Epithelial cell of proximal tubule (primary cell): ENCODE measurements at regions not wholly inside any gene's neighbourhood (a gene's known extent, or its start where the extent isn't known, plus 50 kb on each side); places are given as distances from the start of the nearest gene placed in this dataset.
"Not testable (repeated sequence)": the region's sequence is repeated elsewhere in the genome, so short reads cannot be mapped to it uniquely, and the experiment has no call there.

Experiments used
- DNase-seq: peaks from one replicate; pipeline ENCODE4 v3.0.0-alpha.2; 2011; ENCODE audit warnings: low read depth
- H3K4me3 ChIP-seq: 2 replicates; pipeline ENCODE4 v1.5.1; 2011; ENCODE audit warnings: low read depth, mild to moderate bottlenecking, low read length
- CTCF ChIP-seq: conservative IDR thresholded peaks from 2 replicates; pipeline ENCODE4 v1.5.1; 2012; ENCODE audit warnings: low read depth, mild to moderate bottlenecking, low read length

GRCh38 chr3:155995525-155996370, 124.6 kb upstream of the KCNAB1 start:
- no peak overlapping the region for H3K4me3 ChIP-seq
- DNase-seq: no peak
- TF ChIP-seq CTCF: peak; percentile 68

- TF ChIP-seq CTCF: no peak
- no peak overlapping the region for H3K4me3 ChIP-seq
- DNase-seq: no peak
Observed at GRCh38 chr3:155996882-155997281, 123.5 kb upstream of the KCNAB1 start.

- not testable (repeated sequence) for H3K4me3 ChIP-seq
Observed at GRCh38 chr3:155998173-155998572, 122.2 kb upstream of the KCNAB1 start.

GRCh38 chr3:156005736-156006135, 114.6 kb upstream of the KCNAB1 start:
- H3K4me3 ChIP-seq: no peak overlapping the region
- no peak for TF ChIP-seq CTCF
- DNase-seq: no peak

More at GRCh38 chr3:155998173-155998572, 122.2 kb upstream of the KCNAB1 start:
- DNase-seq: not testable (repeated sequence)

GRCh38 chr3:156010829-156011228, 109.5 kb upstream of the KCNAB1 start:
- peak; percentile 73 for TF ChIP-seq CTCF
- DNase-seq: no peak
- H3K4me3 ChIP-seq: no peak overlapping the region

GRCh38 chr3:156014489-156014888, 105.9 kb upstream of the KCNAB1 start:
- no peak overlapping the region for H3K4me3 ChIP-seq
- TF ChIP-seq CTCF: no peak
- no peak for DNase-seq

GRCh38 chr3:156016902-156017301, 103.5 kb upstream of the KCNAB1 start:
- no peak for DNase-seq
- H3K4me3 ChIP-seq: no peak overlapping the region
- TF ChIP-seq CTCF: no peak
